Lower leg skin (tissue), 4 donors: ENCODE measurements at regions not wholly inside any gene's neighbourhood (a gene's known extent, or its start where the extent isn't known, plus 50 kb on each side); places are given as distances from the start of the nearest gene placed in this dataset.

Experiments
- DNase-seq, 2 donors: peaks; one replicate each; pipeline ENCODE4 v3.0.0-alpha.2; 2019; ENCODE audit warnings: low spot score in 2 of 2
- H3K4me3 ChIP-seq: fragments of 200-600 bp; sonication (generic); 2 replicates; pipeline ENCODE4 v1.5.1; 2017; ENCODE audit warnings: mild to moderate bottlenecking, low read depth; ENCODE audit not compliant: poor library complexity, severe bottlenecking
- CTCF ChIP-seq, 3 donors: fragments of 450-650 bp; IDR thresholded peaks; one replicate each; pipeline ENCODE4 v1.5.1; 2016; ENCODE audit warnings: antibody characterized with exemption in 3 of 3, mild to moderate bottlenecking in 3 of 3, moderate library complexity in 2 of 3
- POLR2A ChIP-seq, 2 donors: fragments of 450-650 bp; IDR thresholded peaks; one replicate each; pipeline ENCODE4 v1.6.1; 2016 to 2017; ENCODE audit warnings: antibody characterized with exemption in 2 of 2, mild to moderate bottlenecking in 1 of 2, moderate library complexity in 1 of 2
- WGBS, 2 donors: methylation state at CpG; one replicate each; pipeline ENCODE4 v1.1.5; 2018; 5-methylcytosine and 5-hydroxymethylcytosine counted together
- intact Hi-C: fragments of 100-400 bp; cut with DNase I; formaldehyde crosslinking; loops from one replicate; pipeline ENCODE4 v1.15.0; 2023; ENCODE audit warnings: low total_unique reads

GRCh38 chr12:127235761-127236160 is 1031.2 kb upstream of the TMEM132C start:
- WGBS, 2 donors, result 74 to 84% methylated on average over 7 to 8 of the region's 8 CpGs
- intact Hi-C loops, result no loop called here
- DNase-seq, result no peak
- no peak for TF ChIP-seq CTCF (IDR thresholded peaks at IDR 0.05)
- H3K4me3 ChIP-seq, result no peak overlapping the region

GRCh38 chr12:127236491-127236890 is 1030.5 kb upstream of the TMEM132C start:
- no peak for DNase-seq
- no peak overlapping the region for H3K4me3 ChIP-seq
- WGBS, 2 donors, result 80 to 92% methylated on average over 4 of the region's 4 CpGs
- intact Hi-C loops, result no loop called here
- TF ChIP-seq CTCF (IDR thresholded peaks at IDR 0.05), result peak in 1 of 3 donors; percentile 7
- no peak for TF ChIP-seq POLR2A (IDR thresholded peaks at IDR 0.05)

- intact Hi-C loops, result no loop called here
- H3K4me3 ChIP-seq, result no peak overlapping the region
- TF ChIP-seq CTCF (IDR thresholded peaks at IDR 0.05), result no peak
- TF ChIP-seq POLR2A (IDR thresholded peaks at IDR 0.05), result no peak
- WGBS, 2 donors, result 88 to 90% methylated on average over 9 of the region's 9 CpGs
- DNase-seq, result no peak
These were observed 1029.8 kb upstream of the TMEM132C start for GRCh38 chr12:127237151-127237550.

DNA sequence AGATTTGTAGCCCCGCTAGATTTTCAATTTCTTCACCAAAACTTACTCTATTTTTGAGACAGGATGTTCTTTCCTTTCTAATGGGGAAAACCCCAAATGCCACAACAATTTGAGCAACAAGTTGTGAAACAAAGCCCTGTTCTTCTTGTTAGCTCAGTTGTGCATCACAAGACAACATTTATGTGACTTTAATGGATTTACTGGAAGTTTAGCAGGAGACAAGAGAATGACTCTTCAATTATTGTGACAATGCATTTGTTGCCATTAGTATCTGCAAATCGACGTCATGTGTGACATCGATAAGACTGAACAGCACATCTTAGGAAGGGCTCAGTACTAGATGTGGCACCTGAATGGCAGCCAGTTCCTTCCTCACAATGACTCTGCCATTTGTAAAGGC is 1028.9 kb upstream of the TMEM132C start:
- intact Hi-C loops, result no loop called here
- TF ChIP-seq CTCF (IDR thresholded peaks at IDR 0.05) (no peak), POLR2A (IDR thresholded peaks at IDR 0.05) (no peak)
- WGBS, 2 donors, result 91 to 92% methylated on average over 4 of the region's 4 CpGs

DNA sequence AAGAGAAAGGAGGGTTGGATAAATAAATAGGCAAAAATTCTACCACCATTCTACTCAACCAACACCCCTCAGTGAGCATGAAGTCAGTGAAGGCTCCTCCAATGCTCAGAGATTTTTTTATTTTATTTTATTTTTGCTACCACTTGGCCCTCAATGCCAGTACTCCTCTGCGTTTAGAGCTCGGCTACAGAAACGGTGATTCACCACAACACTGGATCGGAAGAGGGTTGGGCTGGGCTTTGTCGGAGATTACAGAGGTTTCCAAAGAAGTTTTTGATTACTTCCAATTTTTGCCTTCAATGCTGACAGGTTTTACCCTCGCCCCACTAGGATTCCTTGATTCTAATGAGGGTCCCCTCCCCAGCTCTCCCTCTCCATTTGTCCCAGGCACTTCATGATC is 1027.2 kb upstream of the TMEM132C start:
- no peak for DNase-seq
- intact Hi-C loops, result no loop called here
- no peak overlapping the region for H3K4me3 ChIP-seq
- WGBS, 2 donors, result 79 to 82% methylated on average over 6 of the region's 6 CpGs
- TF ChIP-seq CTCF (IDR thresholded peaks at IDR 0.05) (no peak), POLR2A (IDR thresholded peaks at IDR 0.05) (no peak)

More for the DNA sequence above, 1028.9 kb upstream of the TMEM132C start:
- H3K4me3 ChIP-seq, result no peak overlapping the region
- no peak for DNase-seq

DNA sequence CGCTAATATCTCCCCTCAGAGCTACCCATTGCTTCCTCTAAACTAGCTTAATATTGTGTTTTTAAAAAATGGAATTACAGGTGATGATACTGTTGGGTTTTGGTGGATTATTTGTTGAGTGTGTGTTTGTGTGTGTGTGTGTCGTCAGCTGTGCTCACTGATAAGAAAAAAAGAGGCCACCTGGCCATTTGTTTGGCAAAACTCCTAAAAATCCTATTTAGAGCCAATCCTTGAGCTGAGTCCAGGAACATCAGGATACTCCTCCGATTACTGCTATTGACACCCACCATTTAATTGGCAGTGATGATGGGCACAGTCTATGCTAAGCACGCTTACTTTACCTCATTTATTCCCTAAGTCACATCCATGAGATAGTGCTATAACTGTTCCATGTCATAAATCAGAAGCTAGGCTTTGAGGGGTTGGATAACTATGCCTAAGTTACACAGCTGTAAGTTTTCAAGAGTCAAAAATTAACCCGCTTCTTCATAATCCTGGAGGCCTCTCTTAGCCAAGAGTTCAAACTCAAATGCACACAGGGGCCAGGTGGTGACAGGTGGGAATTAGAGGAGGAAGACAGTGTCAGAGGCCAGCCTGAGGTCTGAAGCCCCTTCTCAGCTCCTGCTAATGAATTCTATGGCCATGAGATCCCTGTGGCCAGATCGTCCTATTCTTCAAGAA is 1026.6 kb upstream of the TMEM132C start:
- 79 to 83% methylated on average over 6 of the region's 6 CpGs for WGBS, 2 donors
- H3K4me3 ChIP-seq, result no peak overlapping the region
- TF ChIP-seq POLR2A (IDR thresholded peaks at IDR 0.05) (no peak), CTCF (IDR thresholded peaks at IDR 0.05) (no peak)
- DNase-seq, result no peak
- intact Hi-C loops, result no loop called here
